Transverse colon (tissue), 4 donors: ENCODE measurements at regions not wholly inside any gene's neighbourhood (a gene's known extent, or its start where the extent isn't known, plus 50 kb on each side); places are given as distances from the start of the nearest gene placed in this dataset.
A peak's percentile ranks its signal among the peaks of the same experiment; 100 is the strongest.

ENCODE experiments used
- DNase-seq: peaks from one replicate; pipeline ENCODE4 v3.0.0-alpha.2; 2019
- H3K27ac ChIP-seq, 4 donors: fragments of 200-600 bp; sonication (generic); 2 replicates each; pipeline ENCODE4 v1.5.1; 2016 to 2018; ENCODE audit warnings: inconsistent platforms in 4 of 4
- H3K27me3 ChIP-seq: fragments of 200-600 bp; sonication (generic); 2 replicates; pipeline ENCODE4 v1.5.1; 2017; ENCODE audit warnings: inconsistent platforms
- H3K36me3 ChIP-seq, 4 donors: fragments of 200-600 bp; sonication (generic); 2 replicates each; pipeline ENCODE4 v1.5.1; 2017 to 2019; ENCODE audit warnings: inconsistent platforms in 4 of 4
- H3K4me1 ChIP-seq, 4 donors: fragments of 200-600 bp; sonication (generic); 2 replicates each; pipeline ENCODE4 v1.5.1; 2017 to 2020; ENCODE audit warnings: inconsistent platforms in 4 of 4
- H3K4me3 ChIP-seq, 4 donors: fragments of 200-600 bp; sonication (generic); 1 replicate in 1 of 4; 2 replicates in 3 of 4; pipeline versions ENCODE4 v1.5.1 to v1.6.1; 2017 to 2019; ENCODE audit warnings: inconsistent platforms in 4 of 4
- H3K9me3 ChIP-seq, 2 donors: fragments of 200-600 bp; sonication (generic); 2 replicates each; pipeline ENCODE4 v1.5.1; 2017 to 2019; ENCODE audit warnings: inconsistent platforms in 2 of 2
- CTCF ChIP-seq, 5 experiments: fragments of 200-600 bp in 3 of 5; fragments of 450-650 bp in 2 of 5; sonication (generic) in 3 of 5; IDR thresholded peaks; 1 replicate in 2 of 5; 2 replicates in 3 of 5; pipeline ENCODE4 v1.5.1; 2016 to 2017; ENCODE audit warnings: antibody characterized with exemption in 5 of 5, inconsistent platforms in 3 of 5, mild to moderate bottlenecking in 2 of 5, moderate library complexity in 1 of 5
- EP300 ChIP-seq: sonication (generic); formaldehyde crosslinking; IDR thresholded peaks from one replicate; pipeline ENCODE4 v1.6.1; 2017; ENCODE audit warnings: antibody characterized with exemption, low read depth
- POLR2A ChIP-seq: fragments of 450-650 bp; IDR thresholded peaks from one replicate; pipeline ENCODE4 v1.6.1; 2016; ENCODE audit warnings: antibody characterized with exemption, mild to moderate bottlenecking, moderate library complexity
- POLR2AphosphoS5 ChIP-seq, 3 donors: sonication (generic); formaldehyde crosslinking; IDR thresholded peaks; one replicate each; pipeline ENCODE4 v1.6.1; 2016; ENCODE audit warnings: antibody characterized with exemption in 3 of 3
- WGBS, 2 donors: methylation state at CpG; one replicate each; pipeline ENCODE4 v1.1.5; 2018; ENCODE audit warnings: low coverage in 1 of 2; 5-methylcytosine and 5-hydroxymethylcytosine counted together
- in situ Hi-C, 4 donors: fragments of 200-750 bp; cut with MboI; loops; one replicate each; pipeline versions ENCODE4 v1.15.0 to v1.15.1; 2017; ENCODE audit warnings: low sequenced_read_pairs in 3 of 4, low pct_ligation_motif_present in 1 of 4, low pct_unique_long_range_greater_than_20kb in 1 of 4
- intact Hi-C: fragments of 100-400 bp; cut with DNase I; formaldehyde crosslinking; loops from one replicate; pipeline ENCODE4 v1.15.1; 2023; ENCODE audit warnings: low total_unique reads

- WGBS, 2 donors: 81 to 90% methylated on average over 2 of the region's 2 CpGs
- Histone ChIP-seq H3K36me3 (no peaks in the 10 kb centered on the region), H3K4me3 (no peak overlapping the region), H3K27ac (no peak overlapping the region), H3K4me1 (no peaks in the 10 kb centered on the region), H3K27me3 (no peaks in the 10 kb centered on the region), H3K9me3 (no peaks in the 10 kb centered on the region)
- no peak for TF ChIP-seq POLR2A
- TF ChIP-seq CTCF (IDR thresholded peaks at IDR 0.05): no peak
- no peak for TF ChIP-seq POLR2AphosphoS5 (IDR thresholded peaks at IDR 0.05)
- TF ChIP-seq EP300: no peak
- DNase-seq: no peak
- in situ Hi-C loops (no loop called here), intact Hi-C loops (no loop called here)
Observed at GRCh38 chr6:119510246-119510645, 160.7 kb upstream of the MAN1A1 start.

DNA sequence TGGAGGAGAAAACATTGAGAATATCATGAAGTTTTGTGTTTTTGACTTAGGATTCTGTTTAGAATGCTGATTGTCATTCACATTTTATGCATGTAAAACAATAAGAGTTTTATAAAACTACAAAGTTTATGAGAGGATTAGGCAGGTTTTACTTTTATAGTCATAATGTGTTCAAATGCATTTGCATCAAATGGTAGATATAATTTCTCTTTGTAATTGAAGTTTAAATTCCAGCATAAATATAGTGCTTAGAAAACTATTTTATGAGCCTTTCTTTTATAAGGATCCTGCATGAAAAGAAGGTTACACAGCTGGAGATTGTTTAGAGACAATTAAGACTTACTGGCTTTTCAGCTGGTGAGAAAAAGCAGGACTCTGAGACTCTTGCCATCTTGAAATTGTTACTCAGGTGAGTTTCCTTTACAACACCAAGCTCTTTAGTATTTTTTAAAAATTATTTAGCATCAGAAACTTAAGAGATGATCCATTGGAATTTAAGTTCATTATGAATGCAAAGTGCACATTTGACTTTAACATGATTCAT lies 157.1 kb upstream of the MAN1A1 start:
- no peaks in the 10 kb centered on the region for H3K36me3 ChIP-seq
- no peak for TF ChIP-seq EP300
- TF ChIP-seq POLR2AphosphoS5 (IDR thresholded peaks at IDR 0.05): peak in 1 of 3 donors; percentile 32

DNA sequence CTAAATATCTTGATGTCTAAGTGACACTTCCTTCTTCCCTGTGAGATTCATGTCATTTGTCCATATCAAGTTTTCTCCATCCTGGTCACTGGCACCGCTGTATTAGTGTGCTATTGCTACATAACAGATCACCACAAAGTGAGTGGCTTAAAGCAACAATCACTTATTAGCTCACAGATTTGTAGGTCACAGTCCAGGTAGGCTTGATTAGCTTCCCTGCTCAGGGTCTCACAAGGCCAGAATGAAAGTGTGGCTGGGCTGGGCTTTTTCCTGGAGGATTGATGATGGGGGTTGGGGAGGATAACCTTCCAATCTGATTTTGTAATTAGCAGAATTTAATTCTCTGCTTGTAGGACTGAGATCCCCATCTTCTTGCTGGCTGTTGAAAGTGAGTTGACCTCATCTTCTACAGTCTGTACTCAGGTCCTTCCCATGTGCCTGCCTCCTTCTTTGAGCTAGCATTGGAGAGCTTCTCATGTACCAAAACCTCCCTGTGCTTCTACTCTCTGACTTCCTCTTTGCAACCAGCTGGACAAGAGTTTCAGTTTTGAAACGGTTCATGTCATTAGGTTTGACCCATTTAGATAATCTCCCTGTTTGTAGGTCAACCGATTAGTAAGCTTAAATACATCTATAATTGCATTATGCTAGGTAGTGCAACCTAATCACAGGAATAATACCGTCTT lies 152.4 kb upstream of the MAN1A1 start:
- no peaks in the 10 kb centered on the region for H3K27me3 ChIP-seq
- H3K4me1 ChIP-seq: peaks cover 0 to 4% (median 0%) of the 10 kb centered on the region in 4 donors
- WGBS, 2 donors: 67 to 71% methylated on average over 3 to 4 of the region's 4 CpGs
- DNase-seq: no peak
- H3K4me3 ChIP-seq: no peak overlapping the region
- no peak for TF ChIP-seq EP300
- TF ChIP-seq POLR2AphosphoS5 (IDR thresholded peaks at IDR 0.05): no peak
- no peak for TF ChIP-seq CTCF (IDR thresholded peaks at IDR 0.05)
- no peak for TF ChIP-seq POLR2A
- in situ Hi-C loops (no loop called here), intact Hi-C loops (no loop called here)
- no peaks in the 10 kb centered on the region for H3K36me3 ChIP-seq
- H3K9me3 ChIP-seq: no peaks in the 10 kb centered on the region
- H3K27ac ChIP-seq: no peak overlapping the region

More for the DNA sequence above, 157.1 kb upstream of the MAN1A1 start:
- Histone ChIP-seq H3K9me3 (no peaks in the 10 kb centered on the region), H3K27ac (no peak overlapping the region), H3K4me1 (peaks cover 0 to 4% (median 0%) of the 10 kb centered on the region in 4 donors), H3K4me3 (no peak overlapping the region), H3K27me3 (no peaks in the 10 kb centered on the region)
- in situ Hi-C loops: no loop called here
- DNase-seq: no peak
- intact Hi-C loops: no loop called here

- Histone ChIP-seq H3K27ac (no peak overlapping the region), H3K36me3 (no peaks in the 10 kb centered on the region), H3K27me3 (no peaks in the 10 kb centered on the region), H3K4me3 (no peak overlapping the region), H3K9me3 (no peaks in the 10 kb centered on the region), H3K4me1 (peaks cover 0 to 8% (median 1%) of the 10 kb centered on the region in 4 donors)
- WGBS, 2 donors: 83 to 85% methylated on average over 1 of the region's 1 CpG
- in situ Hi-C loops (no loop called here), intact Hi-C loops (no loop called here)
- no peak for DNase-seq
- TF ChIP-seq EP300: no peak
- TF ChIP-seq POLR2A: no peak
- no peak for TF ChIP-seq CTCF (IDR thresholded peaks at IDR 0.05)
- TF ChIP-seq POLR2AphosphoS5 (IDR thresholded peaks at IDR 0.05): no peak
Observed at GRCh38 chr6:119499797-119500196, 150.2 kb upstream of the MAN1A1 start.
